ENCODE measurements at regions not wholly inside any gene's neighbourhood (a gene's known extent, or its start where the extent isn't known, plus 50 kb on each side); places are given as distances from the start of the nearest gene placed in this dataset.

- DNase-seq (ENCODE audit: extremely low read depth, low read depth): no peak
These were observed 129.5 kb downstream of the OAT start for GRCh38 chr10:124288928-124289850.

GRCh38 chr10:124288486-124288885 is 130.2 kb downstream of the OAT start:
- no peak for DNase-seq (ENCODE audit: extremely low read depth, low read depth)

- DNase-seq (ENCODE audit: extremely low read depth, low read depth): no peak
These were observed 130.9 kb downstream of the OAT start for GRCh38 chr10:124287791-124288190.

GRCh38 chr10:124287071-124287685 is 131.5 kb downstream of the OAT start:
- no peak for DNase-seq (ENCODE audit: extremely low read depth, low read depth)

- no peak for DNase-seq (ENCODE audit: extremely low read depth, low read depth)
These were observed 132.1 kb downstream of the OAT start for GRCh38 chr10:124286621-124287020.

- no peak for DNase-seq (ENCODE audit: extremely low read depth, low read depth)
These were observed 132.9 kb downstream of the OAT start for GRCh38 chr10:124285587-124286527.

GRCh38 chr10:124283949-124284250 is 134.8 kb downstream of the OAT start:
- no peak for DNase-seq (ENCODE audit: extremely low read depth, low read depth)

- no peak for DNase-seq (ENCODE audit: extremely low read depth, low read depth)
These were observed 135.3 kb downstream of the OAT start for GRCh38 chr10:124283215-124283948.

GRCh38 chr10:124282326-124282725 is 136.4 kb downstream of the OAT start:
- no peak for DNase-seq (ENCODE audit: extremely low read depth, low read depth)

- no peak for DNase-seq (ENCODE audit: extremely low read depth, low read depth)
These were observed 137.1 kb downstream of the OAT start for GRCh38 chr10:124281666-124282065.

GRCh38 chr10:124280916-124281315 is 137.8 kb downstream of the OAT start:
- DNase-seq (ENCODE audit: extremely low read depth, low read depth): no peak

GRCh38 chr10:124279882-124280281 is 138.8 kb downstream of the OAT start:
- DNase-seq (ENCODE audit: extremely low read depth, low read depth): no peak

- DNase-seq (ENCODE audit: extremely low read depth, low read depth): no peak
These were observed 139.4 kb downstream of the OAT start for GRCh38 chr10:124279298-124279697.

- DNase-seq (ENCODE audit: extremely low read depth, low read depth): no peak
These were observed 140.4 kb downstream of the OAT start for GRCh38 chr10:124278356-124278755.

- DNase-seq (ENCODE audit: extremely low read depth, low read depth): no peak
These were observed 145.6 kb downstream of the OAT start for GRCh38 chr10:124273141-124273540.

GRCh38 chr10:124271676-124272075 is 147.0 kb downstream of the OAT start:
- DNase-seq (ENCODE audit: extremely low read depth, low read depth): no peak

GRCh38 chr10:124270530-124271327 is 148.0 kb downstream of the OAT start:
- DNase-seq (ENCODE audit: extremely low read depth, low read depth): no peak

GRCh38 chr10:124268976-124269375 is 149.7 kb downstream of the OAT start:
- DNase-seq (ENCODE audit: extremely low read depth, low read depth): no peak

- DNase-seq (ENCODE audit: extremely low read depth, low read depth): no peak
These were observed 150.7 kb downstream of the OAT start for GRCh38 chr10:124267911-124268549.
